HG02885 (cell line): ENCODE measurements at regions not wholly inside any gene's neighbourhood (a gene's known extent, or its start where the extent isn't known, plus 50 kb on each side); places are given as distances from the start of the nearest gene placed in this dataset.

Experiments used
- ATAC-seq: cut with Tn5 transposase; IDR thresholded peaks from one replicate; pipeline ENCODE4 v1.9.1; 2021; ENCODE audit warnings: mild to moderate bottlenecking; ENCODE audit not compliant: unreplicated experiment, poor library complexity

DNA sequence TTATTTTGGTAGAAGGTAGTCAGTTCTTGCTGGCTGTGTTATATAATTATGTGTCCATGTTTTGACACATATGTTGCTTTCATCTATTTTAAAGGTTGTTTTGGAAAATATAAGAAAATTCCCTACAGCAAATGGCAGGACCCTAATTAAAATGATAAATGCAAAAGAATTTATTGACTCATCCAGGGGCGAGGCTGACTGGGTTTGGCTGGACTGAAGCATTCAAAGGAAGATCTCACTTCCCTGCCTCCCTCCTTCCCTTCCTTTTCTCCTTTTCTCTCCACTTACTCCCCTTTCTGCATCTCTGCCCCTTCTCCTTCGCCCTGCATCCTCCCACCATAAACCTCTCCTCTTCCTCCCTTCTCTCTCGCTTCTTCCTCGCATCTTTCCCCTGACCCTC, 129.6 kb downstream of the SNAPC1 start:
- ATAC-seq: no peak

DNA sequence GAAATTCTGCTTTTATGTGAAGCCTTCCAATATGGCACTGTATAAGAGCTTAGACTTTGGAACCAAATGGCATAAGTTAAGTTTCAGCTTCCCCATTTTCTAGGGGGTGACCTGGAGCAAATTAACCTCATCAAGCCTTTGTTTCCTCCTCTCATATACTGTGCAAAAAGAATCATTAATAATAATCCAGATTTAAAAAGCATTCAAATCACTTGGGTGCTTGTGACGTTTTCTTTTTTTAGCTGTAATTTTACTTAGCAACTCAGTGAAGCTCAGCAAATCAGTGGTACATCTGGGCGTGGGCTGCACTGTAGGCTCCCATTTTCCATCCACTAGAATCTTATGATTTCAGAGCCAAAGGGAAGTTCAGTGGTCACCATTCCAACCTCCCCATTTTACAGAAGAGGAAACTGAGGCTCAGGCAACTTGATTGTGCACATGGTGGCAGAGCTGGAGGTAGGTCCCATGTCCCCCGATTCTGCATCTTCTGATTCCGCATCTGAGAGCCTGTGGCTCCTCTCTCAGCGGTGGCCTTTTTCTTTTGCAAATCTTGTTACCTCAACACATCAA, 131.2 kb downstream of the SNAPC1 start:
- ATAC-seq: no peak

GRCh38 chr14:61894452-61895077, 132.3 kb downstream of the SNAPC1 start:
- ATAC-seq: peak; percentile 45

GRCh38 chr14:61897300-61897699, 135.1 kb downstream of the SNAPC1 start:
- no peak for ATAC-seq

DNA sequence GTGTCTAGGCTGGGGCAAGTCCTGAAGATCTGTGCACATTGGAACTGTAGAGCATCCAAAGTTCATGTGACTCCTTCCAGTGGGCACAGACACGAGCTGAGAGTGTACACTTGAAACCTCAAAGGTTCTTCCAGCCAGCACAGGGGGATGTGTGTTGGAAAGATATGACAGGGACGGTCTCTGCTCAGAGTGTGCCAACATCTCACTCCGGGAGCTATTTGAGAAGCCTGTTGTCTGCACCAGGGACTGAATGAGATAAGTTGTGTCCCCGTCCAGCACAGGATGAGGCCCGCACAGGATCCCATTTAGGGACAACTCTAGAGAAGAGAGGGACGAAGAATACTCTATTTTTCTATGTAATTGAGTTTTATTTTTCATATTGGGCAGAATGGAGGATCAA, 136.3 kb downstream of the SNAPC1 start:
- ATAC-seq: no peak

DNA sequence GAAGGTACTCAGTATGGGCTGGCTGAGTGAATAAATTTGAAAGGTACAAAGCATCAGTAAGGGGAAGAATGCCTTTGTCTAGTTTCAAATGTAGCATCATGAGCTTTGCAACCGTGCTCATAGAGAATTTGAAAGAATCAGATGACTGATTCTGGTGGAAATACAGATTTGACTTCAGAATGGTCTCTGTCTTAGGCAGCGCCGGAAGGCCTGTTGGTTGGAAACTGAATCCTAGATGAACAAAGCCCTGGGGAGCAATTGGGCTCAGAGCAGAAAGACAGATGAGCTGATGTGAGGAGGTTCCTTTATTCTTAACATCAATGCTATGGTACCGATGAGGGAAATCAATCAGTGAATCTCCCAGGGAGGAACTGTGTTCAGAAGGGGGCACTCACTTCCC, 137.3 kb downstream of the SNAPC1 start:
- no peak for ATAC-seq

- ATAC-seq: no peak
Measured at GRCh38 chr14:61904946-61905345, 142.7 kb downstream of the SNAPC1 start.

DNA sequence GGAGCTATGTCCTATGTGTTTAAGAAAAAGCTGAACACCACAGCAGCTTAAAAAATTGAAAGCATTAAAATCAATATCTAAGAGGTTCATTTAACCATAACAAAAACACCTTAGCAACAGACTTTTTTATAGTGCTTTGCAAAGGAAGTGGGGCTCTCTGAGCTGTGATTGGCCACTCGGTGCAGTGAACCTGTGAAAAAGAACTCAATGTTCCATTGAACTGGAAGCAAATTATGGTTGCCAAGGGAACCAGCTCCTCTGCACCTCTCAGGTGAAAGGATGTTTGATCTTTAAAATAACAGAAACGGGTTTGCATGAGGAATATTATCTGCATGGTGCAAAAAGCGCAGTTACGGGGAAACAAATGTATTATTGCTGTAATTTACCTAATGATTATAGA, 149.4 kb downstream of the SNAPC1 start:
- no peak for ATAC-seq

DNA sequence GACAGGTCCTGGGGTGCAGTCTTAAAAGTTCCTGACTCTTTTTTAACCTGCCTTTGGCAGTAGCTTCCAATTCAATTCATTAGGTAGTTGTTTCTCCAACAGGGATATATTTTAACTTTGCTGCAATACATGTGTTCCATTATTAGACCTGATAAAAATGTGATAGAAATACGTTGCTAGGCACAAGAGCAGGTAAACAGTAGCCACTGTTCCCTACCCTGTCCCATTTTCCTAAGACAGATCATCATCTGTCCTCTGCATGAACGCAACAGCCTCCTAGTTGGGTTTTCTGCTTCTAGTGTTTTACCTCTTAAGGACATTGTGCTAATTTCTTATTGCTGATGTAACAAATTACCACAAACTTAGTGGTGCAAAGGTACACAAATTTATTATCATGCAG, 156.8 kb downstream of the SNAPC1 start:
- no peak for ATAC-seq

GRCh38 chr14:61923348-61923747, 161.1 kb downstream of the SNAPC1 start:
- no peak for ATAC-seq

- peak; percentile 51 for ATAC-seq
Measured at GRCh38 chr14:61925043-61925442, 162.8 kb downstream of the SNAPC1 start.

GRCh38 chr14:61925732-61926435, 163.7 kb downstream of the SNAPC1 start:
- no peak for ATAC-seq

GRCh38 chr14:61927060-61927459, 164.8 kb downstream of the SNAPC1 start:
- no peak for ATAC-seq

DNA sequence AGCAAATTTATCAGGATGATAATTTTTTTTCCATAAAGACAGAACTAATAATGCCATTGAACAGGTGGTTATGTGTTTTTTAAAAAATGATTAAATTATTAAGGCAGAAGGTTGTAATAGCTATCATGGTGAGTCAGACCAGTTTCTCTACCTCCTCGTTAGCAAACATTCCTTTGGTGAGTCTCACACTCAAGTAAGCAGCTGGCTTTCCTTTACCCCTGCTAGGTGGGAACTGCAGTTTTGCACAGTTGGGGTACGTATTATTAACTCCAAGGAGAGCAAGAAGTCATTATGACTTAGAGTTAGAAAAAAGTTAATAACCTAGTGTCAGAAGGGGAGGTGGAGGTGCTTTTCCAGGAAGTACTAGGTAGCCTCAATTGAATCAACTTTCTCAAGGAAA, 165.3 kb downstream of the SNAPC1 start:
- ATAC-seq: no peak

- ATAC-seq: no peak
Measured at GRCh38 chr14:61928300-61928699, 166.1 kb downstream of the SNAPC1 start.

DNA sequence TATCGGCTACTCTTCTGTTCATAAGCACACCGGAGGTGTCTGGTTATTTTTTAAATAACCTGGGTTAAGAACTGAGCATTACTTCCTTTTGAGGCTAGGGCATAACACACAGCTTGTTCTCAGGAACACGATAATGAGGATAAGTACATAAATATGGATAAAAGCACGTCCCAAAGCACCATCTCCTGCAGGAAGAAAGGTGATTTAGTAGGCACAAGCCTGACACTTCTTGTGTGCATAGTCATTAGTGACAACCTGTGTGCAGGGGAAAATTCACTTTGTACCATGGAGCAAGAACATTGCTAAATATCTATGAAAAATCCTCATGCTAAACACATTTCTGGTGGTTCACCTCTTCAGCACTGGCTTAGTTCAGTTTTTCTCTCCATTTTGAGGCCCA, 166.5 kb downstream of the SNAPC1 start:
- ATAC-seq: no peak

DNA sequence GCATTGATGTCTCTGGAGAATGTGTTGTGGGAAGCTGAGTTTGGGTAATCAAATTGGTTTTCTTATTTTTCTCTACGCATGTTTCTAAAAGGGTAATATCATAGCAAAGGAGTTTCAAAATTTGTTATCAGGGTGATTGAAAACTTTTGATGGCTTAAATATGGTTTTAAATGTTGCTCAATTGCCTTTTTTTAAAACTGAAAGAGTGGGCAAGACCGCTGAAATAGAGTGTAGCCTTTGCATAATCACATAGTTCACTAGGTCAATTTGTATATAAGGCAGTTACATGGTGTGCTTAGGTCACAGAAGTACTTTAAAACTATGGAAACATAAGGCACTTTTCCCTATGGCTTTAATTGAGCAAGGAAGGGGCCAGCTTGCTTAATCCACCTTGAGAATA, 167.4 kb downstream of the SNAPC1 start:
- no peak for ATAC-seq

DNA sequence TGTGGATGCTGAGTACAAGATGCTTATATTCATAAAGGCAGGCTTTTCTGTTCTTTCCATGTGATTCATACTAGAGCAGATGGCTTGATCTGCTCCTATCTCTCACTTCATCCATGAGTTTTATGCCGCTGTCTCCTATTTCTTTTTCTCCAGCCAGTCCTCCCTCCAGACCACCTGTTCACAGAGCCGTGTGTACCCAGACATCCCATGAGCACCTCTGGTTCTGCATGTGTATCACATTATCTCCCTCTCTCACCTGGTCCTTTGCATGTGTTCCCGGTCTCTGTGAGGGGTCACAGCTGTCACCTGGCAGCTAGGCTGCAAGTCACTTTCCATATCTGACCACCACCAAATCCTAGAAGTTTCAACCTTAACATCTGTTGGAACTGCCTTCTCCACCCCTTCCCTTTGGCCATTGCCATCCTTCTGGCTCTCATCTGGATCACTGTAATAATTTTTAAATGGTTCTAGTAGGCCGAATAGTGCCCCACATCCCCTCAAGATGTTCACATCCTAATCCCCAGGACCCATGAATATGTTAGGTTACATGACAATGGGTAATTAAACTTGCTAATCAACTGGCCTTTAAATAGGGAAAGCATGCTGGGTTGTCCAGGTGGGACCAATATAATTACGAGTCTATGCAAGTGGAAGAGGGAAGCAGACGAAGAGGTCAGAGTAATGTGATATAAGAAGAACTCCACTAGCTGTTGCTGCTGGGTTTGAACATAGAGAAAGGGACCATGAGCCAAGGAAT, 168.1 kb downstream of the SNAPC1 start:
- no peak for ATAC-seq

DNA sequence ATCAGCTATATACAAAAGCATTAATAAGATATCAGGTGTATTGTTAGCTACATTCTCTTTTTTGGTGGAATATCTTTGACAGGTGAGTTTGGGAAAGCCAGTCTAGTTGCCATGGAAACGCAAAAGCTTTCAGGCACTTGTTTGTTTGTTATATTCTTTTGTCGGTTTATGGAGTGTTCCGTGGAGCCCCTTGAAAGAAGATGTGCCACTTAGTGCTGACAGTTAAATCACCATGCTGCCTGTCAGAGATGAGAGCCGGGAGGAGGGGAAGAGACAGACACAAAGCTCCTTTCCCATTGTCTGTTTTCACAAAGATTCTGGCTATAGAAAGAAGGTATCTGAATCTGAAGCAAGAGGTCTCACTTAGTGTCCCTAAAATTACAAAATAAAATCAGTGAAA, 170.8 kb downstream of the SNAPC1 start:
- ATAC-seq: no peak

DNA sequence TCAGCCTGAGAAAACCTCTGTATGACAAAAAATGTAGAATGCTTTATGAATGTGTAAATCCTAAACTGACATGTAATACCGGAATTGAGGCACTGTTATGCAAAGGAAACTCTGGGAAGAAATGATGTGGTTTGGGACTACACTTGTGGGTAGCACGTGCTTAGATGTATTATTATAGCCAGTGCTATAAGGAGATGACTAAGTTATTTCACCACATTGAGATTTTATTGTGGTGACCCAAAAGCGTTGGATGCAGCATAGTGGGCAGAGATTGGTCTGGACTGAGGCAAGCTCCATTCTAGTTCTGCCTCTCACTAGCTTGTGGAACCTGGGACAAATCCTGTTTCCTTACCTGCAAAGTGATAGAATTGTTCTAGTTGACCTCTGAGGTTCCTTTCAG, 172.2 kb downstream of the SNAPC1 start:
- no peak for ATAC-seq

- no peak for ATAC-seq
Measured at GRCh38 chr14:61939776-61940175, 177.6 kb downstream of the SNAPC1 start.
